H9 (cell line): ENCODE measurements at regions not wholly inside any gene's neighbourhood (a gene's known extent, or its start where the extent isn't known, plus 50 kb on each side); places are given as distances from the start of the nearest gene placed in this dataset.
"Not testable (repeated sequence)": the region's sequence is repeated elsewhere in the genome, so short reads cannot be mapped to it uniquely, and the experiment has no call there.

Experiments used
- DNase-seq: peaks from one replicate; pipeline ENCODE4 v3.0.0-alpha.2; 2017
- H2AFZ ChIP-seq: one replicate; pipeline ENCODE4 v1.6.1; 2013; ENCODE audit warnings: mild to moderate bottlenecking, low read length, control low read depth, moderate library complexity
- H2AK5ac ChIP-seq: 2 replicates; pipeline ENCODE4 v1.6.1; 2013; ENCODE audit warnings: low read length, control low read depth, mixed read lengths; ENCODE audit not compliant: insufficient read length
- H2BK120ac ChIP-seq: one replicate; pipeline ENCODE4 v1.6.1; 2013; ENCODE audit warnings: low read depth, mild to moderate bottlenecking, low read length, control low read depth, inconsistent platforms; ENCODE audit not compliant: poor library complexity, severe bottlenecking
- H2BK12ac ChIP-seq: 2 replicates; pipeline ENCODE4 v1.6.1; 2013; ENCODE audit warnings: low read length, control low read depth, mixed read lengths, low read depth; ENCODE audit not compliant: insufficient read length
- H2BK15ac ChIP-seq: 2 replicates; pipeline ENCODE4 v1.6.1; 2013; ENCODE audit warnings: low read depth, low read length, control low read depth
- H2BK20ac ChIP-seq: one replicate; pipeline ENCODE4 v1.6.1; 2013; ENCODE audit warnings: low read depth, mild to moderate bottlenecking, low read length, control low read depth, inconsistent platforms; ENCODE audit not compliant: poor library complexity, severe bottlenecking
- H2BK5ac ChIP-seq: 2 replicates; pipeline ENCODE4 v1.6.1; 2013; ENCODE audit warnings: low read length, control low read depth, mixed read lengths; ENCODE audit not compliant: insufficient read length
- H3K14ac ChIP-seq: 2 replicates; pipeline ENCODE4 v1.6.1; 2013; ENCODE audit warnings: low read length, control low read depth; ENCODE audit not compliant: insufficient read depth
- H3K18ac ChIP-seq: 2 replicates; pipeline ENCODE4 v1.6.1; 2013; ENCODE audit warnings: low read depth, mild to moderate bottlenecking, mixed read lengths, low read length, control low read depth; ENCODE audit not compliant: insufficient read length
- H3K23ac ChIP-seq: 2 replicates; pipeline ENCODE4 v1.6.1; 2013; ENCODE audit warnings: low read length, control low read depth, mixed read lengths, low read depth; ENCODE audit not compliant: insufficient read length
- H3K23me2 ChIP-seq: 2 replicates; pipeline ENCODE4 v1.6.1; 2013; ENCODE audit warnings: low read depth, mild to moderate bottlenecking, mixed read lengths, low read length, control low read depth; ENCODE audit not compliant: insufficient read length, poor library complexity, severe bottlenecking
- H3K27ac ChIP-seq: 2 replicates; pipeline ENCODE4 v1.5.1; 2013; ENCODE audit warnings: low read length, control low read depth, mixed read lengths, low read depth; ENCODE audit not compliant: insufficient read length
- H3K27me3 ChIP-seq: 2 replicates; pipeline ENCODE4 v1.6.1; 2013; ENCODE audit warnings: low read length, control low read depth, inconsistent platforms; ENCODE audit not compliant: insufficient read depth
- H3K4ac ChIP-seq: 2 replicates; pipeline ENCODE4 v1.6.1; 2013; ENCODE audit warnings: low read depth, mild to moderate bottlenecking, control low read depth, inconsistent platforms, low read length, moderate library complexity
- H3K4me1 ChIP-seq: 2 replicates; pipeline ENCODE4 v1.6.1; 2013; ENCODE audit warnings: low read length, control low read depth, inconsistent platforms; ENCODE audit not compliant: insufficient read depth
- H3K4me2 ChIP-seq: 2 replicates; pipeline ENCODE4 v1.6.1; 2013; ENCODE audit warnings: low read length, control low read depth, mixed read lengths; ENCODE audit not compliant: insufficient read length, insufficient read depth
- H3K56ac ChIP-seq: 2 replicates; pipeline ENCODE4 v1.6.1; 2013; ENCODE audit warnings: low read depth, mild to moderate bottlenecking, mixed read lengths, low read length, control low read depth; ENCODE audit not compliant: insufficient read length
- H3K79me1 ChIP-seq: 2 replicates; pipeline ENCODE4 v1.6.1; 2013; ENCODE audit warnings: low read depth, mild to moderate bottlenecking, moderate library complexity, low read length, control low read depth, inconsistent platforms; ENCODE audit not compliant: insufficient read depth, poor library complexity, severe bottlenecking
- H3K79me2 ChIP-seq: 2 replicates; pipeline ENCODE4 v1.6.1; 2013; ENCODE audit warnings: low read length, control low read depth, inconsistent platforms; ENCODE audit not compliant: insufficient read depth
- H3K9ac ChIP-seq: 2 replicates; pipeline ENCODE4 v1.6.1; 2013; ENCODE audit warnings: low read length, control low read depth, mixed read lengths; ENCODE audit not compliant: insufficient read length; ENCODE audit errors: extremely low read depth
- H3K9me3 ChIP-seq: one replicate; pipeline ENCODE4 v1.6.1; 2013; ENCODE audit warnings: low read depth, low read length, inconsistent platforms; ENCODE audit not compliant: control insufficient read depth
- H3T11ph ChIP-seq: one replicate; pipeline ENCODE4 v1.6.1; 2013; ENCODE audit warnings: mild to moderate bottlenecking, low read length, control low read depth, inconsistent platforms
- H4K20me1 ChIP-seq: one replicate; pipeline ENCODE4 v1.6.1; 2013; ENCODE audit not compliant: control insufficient read depth, insufficient read length, insufficient read depth
- H4K5ac ChIP-seq: 2 replicates; pipeline ENCODE4 v1.6.1; 2013; ENCODE audit warnings: low read depth, mild to moderate bottlenecking, mixed read lengths, low read length, control low read depth; ENCODE audit not compliant: insufficient read length
- H4K8ac ChIP-seq: replicated peaks from 2 replicates; pipeline ENCODE4 v1.6.1; 2013; ENCODE audit warnings: low read length, control low read depth, mixed read lengths, low read depth; ENCODE audit not compliant: insufficient read length
- H4K91ac ChIP-seq: 2 replicates; pipeline ENCODE4 v1.6.1; 2013; ENCODE audit warnings: low read depth, mild to moderate bottlenecking, moderate library complexity, mixed read lengths, low read length, control low read depth; ENCODE audit not compliant: insufficient read length
- H3K27ac Mint-ChIP-seq, 3 experiments: 2 replicates in 2 of 3; 3 replicates in 1 of 3; pipeline ENCODE4 v1.8.0; 2020 to 2021; ENCODE audit warnings: mixed read lengths in 3 of 3, mild to moderate bottlenecking in 1 of 3, moderate library complexity in 1 of 3
- H3K27me3 Mint-ChIP-seq: 2 replicates; pipeline ENCODE4 v1.8.0; 2021; ENCODE audit warnings: low read depth, mild to moderate bottlenecking, moderate library complexity, mixed read lengths
- H3K36me3 Mint-ChIP-seq, 3 experiments: 2 replicates in 2 of 3; 3 replicates in 1 of 3; pipeline ENCODE4 v1.8.0; 2020 to 2021; ENCODE audit warnings: low read depth in 3 of 3, mixed read lengths in 3 of 3; ENCODE audit not compliant: insufficient read depth in 1 of 3
- H3K4me1 Mint-ChIP-seq, 2 experiments: 2 replicates each; pipeline ENCODE4 v1.8.0; 2020; ENCODE audit warnings: mixed read lengths in 2 of 2
- H3K4me3 Mint-ChIP-seq, 2 experiments: 2 replicates in 1 of 2; 3 replicates in 1 of 2; pipeline ENCODE4 v1.8.0; 2020 to 2021; ENCODE audit warnings: mild to moderate bottlenecking in 2 of 2, mixed read lengths in 2 of 2, moderate library complexity in 1 of 2
- H3K9me3 Mint-ChIP-seq, 2 experiments: 2 replicates in 1 of 2; 3 replicates in 1 of 2; pipeline ENCODE4 v1.8.0; 2020; ENCODE audit warnings: mild to moderate bottlenecking in 2 of 2, mixed read lengths in 2 of 2, moderate library complexity in 1 of 2
- WGBS: extraction: QIAGEN DNeasy Blood & Tissue Kit; methylation state at CpG from one replicate; pipeline ENCODE4 v1.1.7; 2013; ENCODE audit warnings: missing lambda C conversion rate, low lambda C conversion rate, mixed read lengths; ENCODE audit not compliant: insufficient read length; ENCODE audit errors: extremely low coverage; 5-methylcytosine and 5-hydroxymethylcytosine counted together

- H3K79me1 ChIP-seq, result not testable (repeated sequence)
- no CpG with 5 or more reads among the region's 4 CpGs for WGBS
Observed at GRCh38 chr16:34001961-34002360, 542.5 kb downstream of the TP53TG3F start.

DNA sequence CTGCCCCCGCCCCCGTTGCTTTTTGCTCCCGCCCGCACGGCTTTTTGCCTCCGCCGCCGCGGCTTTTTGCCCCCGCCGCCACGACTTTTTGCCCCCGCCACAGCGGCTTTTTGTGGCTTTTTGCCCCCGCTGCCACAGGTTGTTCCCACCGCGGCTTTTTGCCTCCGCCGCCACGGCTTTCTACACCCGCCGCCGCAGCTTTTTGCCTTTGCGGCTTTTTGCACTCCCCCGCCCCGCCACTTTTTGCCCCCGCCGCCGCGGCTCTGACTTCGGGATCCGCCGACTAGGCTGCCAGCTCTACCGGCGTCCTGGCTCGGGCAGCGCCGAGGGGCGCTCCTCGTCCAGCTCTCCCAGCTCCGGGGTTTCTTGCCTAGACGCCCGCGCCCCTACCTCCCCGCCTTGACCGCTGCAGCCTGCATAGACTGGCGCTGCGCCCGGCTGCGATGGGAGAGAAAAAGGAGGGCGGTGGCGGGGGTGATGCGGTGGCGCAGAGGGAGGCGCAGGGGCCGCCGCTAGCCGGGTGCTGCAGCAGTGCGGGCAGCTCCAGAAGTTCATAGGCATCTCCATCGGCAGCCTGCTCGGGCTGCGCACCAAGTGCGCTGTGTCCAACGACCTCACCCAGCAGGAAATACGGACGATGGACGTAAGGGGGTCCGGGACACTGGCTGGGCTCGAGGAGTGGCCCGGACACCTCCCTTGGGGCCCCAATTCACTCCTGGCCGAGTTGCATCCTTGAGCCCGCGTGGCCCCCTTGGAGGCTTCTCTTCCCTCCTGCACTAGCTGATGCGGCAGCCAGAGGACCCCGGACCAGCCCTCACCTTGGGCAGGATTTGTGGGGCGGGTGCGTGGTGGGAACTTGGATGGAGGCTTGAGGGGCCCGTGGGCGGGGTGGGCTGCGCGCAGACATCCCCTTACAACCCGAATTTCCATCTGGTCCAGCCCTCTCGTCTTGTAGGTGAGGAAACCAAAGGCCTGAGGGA, 555.7 kb downstream of the TP53TG3F start:
- H3K27ac Mint-ChIP-seq, H3K23ac ChIP-seq, H3K4me3 Mint-ChIP-seq, H3K27ac ChIP-seq, H3K4me1 Mint-ChIP-seq, H4K8ac ChIP-seq, H3K18ac ChIP-seq, H3K36me3 Mint-ChIP-seq, DNase-seq, H2BK120ac ChIP-seq, H2AK5ac ChIP-seq, H3K4ac ChIP-seq, H3K79me1 ChIP-seq, H2BK5ac ChIP-seq, H4K5ac ChIP-seq, H4K20me1 ChIP-seq, H3K79me2 ChIP-seq, H2AFZ ChIP-seq, H3K14ac ChIP-seq, H3K9me3 ChIP-seq, H2BK15ac ChIP-seq, H2BK20ac ChIP-seq, H2BK12ac ChIP-seq, H3T11ph ChIP-seq, H3K56ac ChIP-seq, H3K4me1 ChIP-seq, H3K9ac ChIP-seq, H3K27me3 Mint-ChIP-seq, H4K91ac ChIP-seq, H3K4me2 ChIP-seq, H3K23me2 ChIP-seq, H3K27me3 ChIP-seq: not testable (repeated sequence)
- H3K9me3 Mint-ChIP-seq, result peaks cover 50 to 54% of the 10 kb centered on the region in 2 experiments
- WGBS, result no CpG with 5 or more reads among the region's 83 CpGs

More at GRCh38 chr16:34001961-34002360, 542.5 kb downstream of the TP53TG3F start:
- H3T11ph ChIP-seq, H3K4me2 ChIP-seq, H3K4ac ChIP-seq, DNase-seq, H4K91ac ChIP-seq, H2AK5ac ChIP-seq, H2BK5ac ChIP-seq, H3K79me2 ChIP-seq, H3K4me1 Mint-ChIP-seq, H4K5ac ChIP-seq, H3K23ac ChIP-seq, H3K27ac Mint-ChIP-seq, H3K36me3 Mint-ChIP-seq, H3K4me3 Mint-ChIP-seq, H3K27ac ChIP-seq, H2BK15ac ChIP-seq, H2BK20ac ChIP-seq, H3K4me1 ChIP-seq, H3K9ac ChIP-seq, H3K27me3 Mint-ChIP-seq, H3K27me3 ChIP-seq, H2BK120ac ChIP-seq, H3K56ac ChIP-seq, H3K9me3 ChIP-seq, H3K14ac ChIP-seq, H4K8ac ChIP-seq, H3K18ac ChIP-seq, H2BK12ac ChIP-seq, H3K9me3 Mint-ChIP-seq, H3K23me2 ChIP-seq, H4K20me1 ChIP-seq, H2AFZ ChIP-seq: not testable (repeated sequence)
